ENCODE measurements at regions not wholly inside any gene's neighbourhood (a gene's known extent, or its start where the extent isn't known, plus 50 kb on each side); places are given as distances from the start of the nearest gene placed in this dataset.
"Not testable (repeated sequence)": the region's sequence is repeated elsewhere in the genome, so short reads cannot be mapped to it uniquely, and the experiment has no call there.

GRCh38 chr10:30695481-30696236 lies 66.1 kb upstream of the LYZL2 start:
- H3K36me3 ChIP-seq (ENCODE audit: control insufficient read depth in 1 of 2, insufficient read depth in 2 of 2, low read length in 1 of 2); H3K27ac ChIP-seq (ENCODE audit: low read depth in 1 of 2, low read length in 2 of 2); DNase-seq; intact Hi-C loops (cut with DNase I); H3K4me3 ChIP-seq (ENCODE audit: low read length in 2 of 2); H3K9me3 ChIP-seq (ENCODE audit: control insufficient read depth, low read length); H3K27me3 ChIP-seq (ENCODE audit: control insufficient read depth in 1 of 2, insufficient read depth in 2 of 2, low read length in 1 of 2); ATAC-seq (ENCODE audit: low FRiP score); H3K4me1 ChIP-seq (ENCODE audit: control insufficient read depth in 1 of 2, insufficient read depth in 2 of 2, low read length in 2 of 2): not testable (repeated sequence)
- 78 to 88% methylated on average over 18 of the region's 18 CpGs for WGBS, 2 donors

GRCh38 chr10:30694518-30695228 lies 65.1 kb upstream of the LYZL2 start:
- no peak for ATAC-seq (ENCODE audit: low FRiP score)
- WGBS, 2 donors = 91 to 94% methylated on average over 6 of the region's 6 CpGs
- Histone ChIP-seq H3K27me3 (ENCODE audit: control insufficient read depth in 1 of 2, insufficient read depth in 2 of 2, low read length in 1 of 2) (no peaks in the 10 kb centered on the region), H3K27ac (ENCODE audit: low read depth in 1 of 2, low read length in 2 of 2) (no peak overlapping the region), H3K36me3 (ENCODE audit: control insufficient read depth in 1 of 2, insufficient read depth in 2 of 2, low read length in 1 of 2) (no peaks in the 10 kb centered on the region), H3K4me1 (ENCODE audit: control insufficient read depth in 1 of 2, insufficient read depth in 2 of 2, low read length in 2 of 2) (no peaks in the 10 kb centered on the region), H3K9me3 (ENCODE audit: control insufficient read depth, low read length) (no peaks in the 10 kb centered on the region), H3K4me3 (ENCODE audit: low read length in 2 of 2) (no peak overlapping the region)
- no peak for DNase-seq
- intact Hi-C loops (cut with DNase I) = no loop called here

DNA sequence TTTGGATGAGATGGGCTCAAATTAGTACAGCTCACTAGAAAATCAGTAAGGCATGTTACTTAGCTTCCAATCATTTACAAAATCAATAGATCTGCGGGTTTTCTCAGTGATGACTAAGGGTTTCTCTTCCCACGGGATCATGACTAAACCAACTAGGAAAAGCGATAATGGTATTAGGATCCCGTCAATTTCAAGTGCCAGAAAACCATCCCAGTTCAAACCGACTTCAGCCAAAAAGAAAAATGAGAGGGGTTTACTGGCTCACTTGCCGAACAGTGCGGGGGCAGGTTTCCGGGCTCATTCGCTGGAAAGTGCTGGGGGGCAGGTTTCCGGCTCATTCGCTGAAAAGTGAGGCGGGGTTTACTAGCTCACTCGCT lies 62.1 kb upstream of the LYZL2 start:
- no peaks in the 10 kb centered on the region for H3K27me3 ChIP-seq (ENCODE audit: control insufficient read depth in 1 of 2, insufficient read depth in 2 of 2, low read length in 1 of 2)
- H3K27ac ChIP-seq (ENCODE audit: low read depth in 1 of 2, low read length in 2 of 2) = no peak overlapping the region
- H3K9me3 ChIP-seq (ENCODE audit: control insufficient read depth, low read length) = no peaks in the 10 kb centered on the region
- H3K4me1 ChIP-seq (ENCODE audit: control insufficient read depth in 1 of 2, insufficient read depth in 2 of 2, low read length in 2 of 2) = no peaks in the 10 kb centered on the region
- no peak for ATAC-seq (ENCODE audit: low FRiP score)
- WGBS, 2 donors = 84 to 93% methylated on average over 13 of the region's 13 CpGs
- no peak overlapping the region for H3K4me3 ChIP-seq (ENCODE audit: low read length in 2 of 2)
- DNase-seq = no peak
- H3K36me3 ChIP-seq (ENCODE audit: control insufficient read depth in 1 of 2, insufficient read depth in 2 of 2, low read length in 1 of 2) = no peaks in the 10 kb centered on the region
- intact Hi-C loops (cut with DNase I) = no loop called here

DNA sequence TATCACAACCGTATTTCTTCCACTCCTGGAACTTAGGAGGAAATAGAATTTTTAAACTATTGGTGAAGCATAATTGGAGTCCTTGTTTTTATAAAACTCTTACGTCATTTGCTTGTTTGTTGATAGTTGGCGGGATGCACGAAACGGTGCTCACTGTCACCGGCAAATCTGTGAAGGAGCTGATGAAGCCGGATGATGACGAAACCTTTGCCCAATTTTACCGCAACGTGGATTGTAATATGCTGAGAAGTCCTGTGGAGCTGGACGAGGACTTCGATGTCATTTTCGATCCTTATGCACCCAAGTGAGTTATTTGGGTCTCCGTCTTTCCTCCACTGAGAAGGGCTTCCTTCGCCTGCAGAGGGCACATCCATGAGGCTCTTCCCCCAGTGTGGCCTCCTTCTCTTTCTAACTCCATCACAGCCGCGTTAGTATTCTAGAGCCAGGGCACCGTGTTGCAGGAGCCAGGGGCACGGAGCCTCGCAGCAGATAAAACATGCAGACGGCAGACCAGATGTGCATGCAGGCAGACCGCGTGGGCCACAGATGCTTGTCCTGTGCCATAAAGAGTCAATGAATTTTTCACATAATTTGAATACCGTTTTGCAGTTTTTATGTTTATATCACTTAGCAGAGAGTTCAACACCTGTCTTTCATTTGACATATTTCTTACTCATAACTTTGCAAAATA lies 61.5 kb upstream of the LYZL2 start:
- 75 to 86% methylated on average over 24 of the region's 24 CpGs for WGBS, 2 donors
- intact Hi-C loops (cut with DNase I); DNase-seq; H3K4me3 ChIP-seq (ENCODE audit: low read length in 2 of 2); H3K27ac ChIP-seq (ENCODE audit: low read depth in 1 of 2, low read length in 2 of 2); H3K4me1 ChIP-seq (ENCODE audit: control insufficient read depth in 1 of 2, insufficient read depth in 2 of 2, low read length in 2 of 2); H3K9me3 ChIP-seq (ENCODE audit: control insufficient read depth, low read length); H3K27me3 ChIP-seq (ENCODE audit: control insufficient read depth in 1 of 2, insufficient read depth in 2 of 2, low read length in 1 of 2); H3K36me3 ChIP-seq (ENCODE audit: control insufficient read depth in 1 of 2, insufficient read depth in 2 of 2, low read length in 1 of 2); ATAC-seq (ENCODE audit: low FRiP score): not testable (repeated sequence)

DNA sequence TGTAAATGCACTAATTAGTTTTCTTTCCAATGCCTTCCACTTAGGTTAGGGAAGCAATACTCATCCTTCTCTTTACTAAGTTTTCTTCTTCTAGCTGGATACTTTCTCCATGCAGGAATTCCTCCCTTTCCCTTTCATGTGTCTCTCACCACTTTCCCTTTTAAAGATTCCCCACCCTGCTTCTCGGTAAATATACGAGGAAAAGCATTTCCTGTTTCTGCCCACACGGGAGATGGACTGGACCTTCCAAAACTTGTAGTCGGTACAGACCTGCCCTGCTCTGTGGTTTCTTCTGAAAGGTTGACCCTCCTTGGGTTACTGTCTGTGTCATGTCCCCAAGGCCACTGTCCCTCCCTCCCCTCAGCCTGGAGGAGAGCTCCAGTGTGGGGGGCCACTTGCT lies 58.9 kb upstream of the LYZL2 start:
- DNase-seq = no peak
- Histone ChIP-seq H3K9me3 (ENCODE audit: control insufficient read depth, low read length) (no peaks in the 10 kb centered on the region), H3K27me3 (ENCODE audit: control insufficient read depth in 1 of 2, insufficient read depth in 2 of 2, low read length in 1 of 2) (no peaks in the 10 kb centered on the region), H3K4me3 (ENCODE audit: low read length in 2 of 2) (no peak overlapping the region), H3K27ac (ENCODE audit: low read depth in 1 of 2, low read length in 2 of 2) (no peak overlapping the region), H3K36me3 (ENCODE audit: control insufficient read depth in 1 of 2, insufficient read depth in 2 of 2, low read length in 1 of 2) (no peaks in the 10 kb centered on the region), H3K4me1 (ENCODE audit: control insufficient read depth in 1 of 2, insufficient read depth in 2 of 2, low read length in 2 of 2) (no peaks in the 10 kb centered on the region)
- 49 to 55% methylated on average over 4 of the region's 4 CpGs for WGBS, 2 donors
- intact Hi-C loops (cut with DNase I) = no loop called here
- no peak for ATAC-seq (ENCODE audit: low FRiP score)

GRCh38 chr10:30687698-30688213 lies 58.2 kb upstream of the LYZL2 start:
- Histone ChIP-seq H3K4me3 (ENCODE audit: low read length in 2 of 2) (no peak overlapping the region), H3K36me3 (ENCODE audit: control insufficient read depth in 1 of 2, insufficient read depth in 2 of 2, low read length in 1 of 2) (no peaks in the 10 kb centered on the region), H3K27ac (ENCODE audit: low read depth in 1 of 2, low read length in 2 of 2) (no peak overlapping the region), H3K9me3 (ENCODE audit: control insufficient read depth, low read length) (no peaks in the 10 kb centered on the region), H3K27me3 (ENCODE audit: control insufficient read depth in 1 of 2, insufficient read depth in 2 of 2, low read length in 1 of 2) (no peaks in the 10 kb centered on the region), H3K4me1 (ENCODE audit: control insufficient read depth in 1 of 2, insufficient read depth in 2 of 2, low read length in 2 of 2) (no peaks in the 10 kb centered on the region)
- WGBS, 2 donors = 1 to 2% methylated on average over 7 of the region's 7 CpGs
- intact Hi-C loops (cut with DNase I) = no loop called here
- ATAC-seq (ENCODE audit: low FRiP score) (peak; percentile 81), DNase-seq (peak; percentile 85 to 92)

- Histone ChIP-seq H3K9me3 (ENCODE audit: control insufficient read depth, low read length) (no peaks in the 10 kb centered on the region), H3K27me3 (ENCODE audit: control insufficient read depth in 1 of 2, insufficient read depth in 2 of 2, low read length in 1 of 2) (no peaks in the 10 kb centered on the region), H3K4me1 (ENCODE audit: control insufficient read depth in 1 of 2, insufficient read depth in 2 of 2, low read length in 2 of 2) (no peaks in the 10 kb centered on the region), H3K27ac (ENCODE audit: low read depth in 1 of 2, low read length in 2 of 2) (no peak overlapping the region), H3K36me3 (ENCODE audit: control insufficient read depth in 1 of 2, insufficient read depth in 2 of 2, low read length in 1 of 2) (no peaks in the 10 kb centered on the region), H3K4me3 (ENCODE audit: low read length in 2 of 2) (no peak overlapping the region)
- DNase-seq (no peak), ATAC-seq (ENCODE audit: low FRiP score) (no peak)
- intact Hi-C loops (cut with DNase I) = no loop called here
- WGBS, 2 donors = 83 to 91% methylated on average over 3 of the region's 3 CpGs
Measured at GRCh38 chr10:30686708-30687107, 57.2 kb upstream of the LYZL2 start.

DNA sequence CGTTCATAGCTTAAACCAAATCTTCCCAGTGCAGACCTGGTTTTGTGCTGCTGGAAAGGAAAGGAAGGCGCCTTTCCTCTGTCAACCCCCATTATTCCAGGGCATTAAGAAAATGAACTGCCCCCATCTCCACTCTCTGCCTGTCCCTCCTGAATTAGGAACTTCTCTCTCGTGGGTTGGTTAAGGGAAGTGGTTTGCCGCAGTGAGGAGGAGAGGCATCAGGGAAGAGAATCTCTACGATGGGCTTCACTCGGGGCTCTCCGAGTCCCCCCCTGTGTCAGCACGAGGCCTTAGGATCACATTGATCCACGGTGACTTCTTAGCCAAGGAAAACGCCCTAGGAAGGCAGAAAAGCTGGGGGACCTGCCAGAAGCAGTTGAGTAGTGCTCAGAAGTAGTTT lies 53.9 kb upstream of the LYZL2 start:
- H3K4me3 ChIP-seq (ENCODE audit: low read length in 2 of 2) = no peak overlapping the region
- no peaks in the 10 kb centered on the region for H3K9me3 ChIP-seq (ENCODE audit: control insufficient read depth, low read length)
- H3K4me1 ChIP-seq (ENCODE audit: control insufficient read depth in 1 of 2, insufficient read depth in 2 of 2, low read length in 2 of 2) = no peaks in the 10 kb centered on the region
- no peak for DNase-seq
- no peaks in the 10 kb centered on the region for H3K27me3 ChIP-seq (ENCODE audit: control insufficient read depth in 1 of 2, insufficient read depth in 2 of 2, low read length in 1 of 2)
- 82 to 85% methylated on average over 10 of the region's 10 CpGs for WGBS, 2 donors
- no peaks in the 10 kb centered on the region for H3K36me3 ChIP-seq (ENCODE audit: control insufficient read depth in 1 of 2, insufficient read depth in 2 of 2, low read length in 1 of 2)
- no peak overlapping the region for H3K27ac ChIP-seq (ENCODE audit: low read depth in 1 of 2, low read length in 2 of 2)
- intact Hi-C loops (cut with DNase I) = no loop called here
- no peak for ATAC-seq (ENCODE audit: low FRiP score)
